Liver (tissue), 7 donors: ENCODE measurements at regions not wholly inside any gene's neighbourhood (a gene's known extent, or its start where the extent isn't known, plus 50 kb on each side); places are given as distances from the start of the nearest gene placed in this dataset.
A peak's percentile ranks its signal among the peaks of the same experiment; 100 is the strongest.
"Not testable (repeated sequence)": the region's sequence is repeated elsewhere in the genome, so short reads cannot be mapped to it uniquely, and the experiment has no call there.

Source experiments
- DNase-seq: peaks from one replicate; pipeline ENCODE4 v3.0.0-alpha.2; 2017; ENCODE audit warnings: low spot score
- H3K27ac ChIP-seq, 2 donors: one replicate each; pipeline ENCODE4 v1.7.0; 2013; ENCODE audit warnings: inconsistent platforms in 2 of 2, low read length in 2 of 2, control low read depth in 1 of 2, low read depth in 1 of 2, mild to moderate bottlenecking in 1 of 2
- H3K27me3 ChIP-seq, 4 donors: one replicate each; pipeline versions ENCODE4 v1.6.1 to v1.7.0; 2013; ENCODE audit warnings: low read length in 3 of 4, inconsistent platforms in 1 of 4, mild to moderate bottlenecking in 1 of 4, moderate library complexity in 1 of 4; ENCODE audit not compliant: control insufficient read depth in 4 of 4, insufficient read depth in 4 of 4
- H3K36me3 ChIP-seq, 4 donors: one replicate each; pipeline versions ENCODE4 v1.6.1 to v1.7.0; 2013; ENCODE audit warnings: low read length in 3 of 4, mild to moderate bottlenecking in 3 of 4, low read depth in 1 of 4, moderate library complexity in 1 of 4; ENCODE audit not compliant: control insufficient read depth in 4 of 4, insufficient read depth in 3 of 4
- H3K4me1 ChIP-seq, 4 donors: one replicate each; pipeline versions ENCODE4 v1.6.1 to v1.7.0; 2013; ENCODE audit warnings: low read length in 3 of 4, mild to moderate bottlenecking in 3 of 4, moderate library complexity in 1 of 4; ENCODE audit not compliant: control insufficient read depth in 4 of 4, insufficient read depth in 4 of 4
- H3K4me3 ChIP-seq, 3 donors: one replicate each; pipeline versions ENCODE4 v1.6.1 to v1.7.0; 2013; ENCODE audit warnings: low read length in 3 of 3, control low read depth in 1 of 3, low read depth in 1 of 3, mild to moderate bottlenecking in 1 of 3
- H3K9ac ChIP-seq, 2 donors: one replicate each; pipeline ENCODE4 v1.7.0; 2013; ENCODE audit warnings: low read length in 2 of 2, mild to moderate bottlenecking in 2 of 2, moderate library complexity in 2 of 2, control low read depth in 1 of 2, low read depth in 1 of 2
- H3K9me3 ChIP-seq, 4 donors: one replicate each; pipeline versions ENCODE4 v1.6.1 to v1.7.0; 2013; ENCODE audit warnings: low read length in 3 of 4; ENCODE audit not compliant: control insufficient read depth in 4 of 4
- EGR1 ChIP-seq, 2 donors: IDR thresholded peaks; 2 replicates each; pipeline ENCODE4 v1.6.1; 2016 to 2018; ENCODE audit warnings: antibody characterized with exemption in 2 of 2, low read depth in 2 of 2
- HNF4A ChIP-seq, 2 donors: conservative IDR thresholded peaks; 2 replicates each; pipeline ENCODE4 v1.6.1; 2016; ENCODE audit warnings: antibody characterized with exemption in 2 of 2, mild to moderate bottlenecking in 2 of 2
- JUND ChIP-seq, 2 donors: IDR thresholded peaks; 2 replicates each; pipeline ENCODE4 v1.6.1; 2016; ENCODE audit warnings: antibody characterized with exemption in 2 of 2
- RAD21 ChIP-seq, 2 donors: IDR thresholded peaks; 2 replicates each; pipeline ENCODE4 v1.6.1; 2016; ENCODE audit warnings: antibody characterized with exemption in 2 of 2, mild to moderate bottlenecking in 2 of 2
- RXRA ChIP-seq, 2 donors: IDR thresholded peaks; 2 replicates each; pipeline ENCODE4 v1.6.1; 2017 to 2018; ENCODE audit warnings: antibody characterized with exemption in 2 of 2, mild to moderate bottlenecking in 1 of 2
- SP1 ChIP-seq: IDR thresholded peaks from 2 replicates; pipeline ENCODE4 v1.6.1; 2018; ENCODE audit warnings: antibody characterized with exemption, mild to moderate bottlenecking
- TAF1 ChIP-seq: conservative IDR thresholded peaks from 2 replicates; pipeline ENCODE4 v1.6.1; 2016; ENCODE audit warnings: antibody characterized with exemption, mild to moderate bottlenecking
- YY1 ChIP-seq: IDR thresholded peaks from 2 replicates; pipeline ENCODE4 v1.6.1; 2016; ENCODE audit warnings: antibody characterized with exemption, mild to moderate bottlenecking
- WGBS: extraction: QIAGEN DNeasy Blood & Tissue Kit; methylation state at CpG from one replicate; pipeline ENCODE4 v1.1.7; 2013; 5-methylcytosine and 5-hydroxymethylcytosine counted together
- TF ChIP-seq, protein P1 (sequence below): IDR thresholded peaks from 2 replicates; pipeline ENCODE4 v1.6.1; 2016; ENCODE audit warnings: antibody characterized with exemption
- TF ChIP-seq, protein P2 (sequence below): IDR thresholded peaks from 2 replicates; pipeline ENCODE4 v1.6.1; 2016; ENCODE audit warnings: antibody characterized with exemption
- donor health status: healthy.
- donor health status: healthy.
- donor health status: healthy.
- donor health status: healthy.

DNA sequence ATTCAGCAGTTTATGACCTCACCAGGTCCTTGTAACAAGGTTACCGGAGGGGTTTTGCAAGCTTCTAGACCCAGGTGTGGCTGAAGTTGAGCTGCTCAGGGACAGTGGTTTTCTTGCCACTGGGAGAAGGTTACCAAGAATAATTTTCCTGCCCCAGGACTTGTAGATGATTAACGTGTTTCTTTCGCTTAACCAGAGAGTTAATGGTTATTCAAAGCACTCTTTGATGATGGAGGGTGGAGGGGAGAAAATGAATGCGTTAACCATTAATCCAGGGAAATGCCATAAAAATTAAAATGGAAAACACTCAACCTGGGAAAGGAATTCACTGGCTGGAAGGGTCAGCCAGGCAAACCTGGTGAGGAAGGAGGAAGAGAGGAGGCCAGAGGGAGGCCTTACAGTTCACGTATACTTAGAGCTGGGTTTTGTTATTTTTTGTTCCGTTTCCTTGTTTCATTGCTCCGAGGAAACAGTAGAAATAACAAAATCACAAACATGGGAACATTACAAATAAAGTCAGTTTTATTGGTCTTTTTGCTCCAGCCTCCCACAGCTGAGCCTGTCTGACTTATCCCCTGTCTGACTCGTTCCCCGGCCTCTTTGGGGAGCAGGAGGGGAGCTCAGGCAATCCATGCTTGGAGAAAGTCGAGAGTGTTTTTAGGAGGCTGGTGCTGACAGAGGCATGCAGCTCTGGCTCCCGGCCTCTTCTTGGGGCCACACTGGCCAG, 207.5 kb upstream of the IRF2BP2 start:
- Histone ChIP-seq H3K9ac (peak overlapping the region in 1 of 2 donors; percentile 92), H3K27ac (peak overlapping the region; percentile 87 to 89)
- not testable (repeated sequence) for DNase-seq, H3K9me3 ChIP-seq, H3K27me3 ChIP-seq, H3K4me1 ChIP-seq, H3K4me3 ChIP-seq, H3K36me3 ChIP-seq
- 39% methylated on average over 11 of the region's 11 CpGs for WGBS
- TF ChIP-seq, protein P1, sequence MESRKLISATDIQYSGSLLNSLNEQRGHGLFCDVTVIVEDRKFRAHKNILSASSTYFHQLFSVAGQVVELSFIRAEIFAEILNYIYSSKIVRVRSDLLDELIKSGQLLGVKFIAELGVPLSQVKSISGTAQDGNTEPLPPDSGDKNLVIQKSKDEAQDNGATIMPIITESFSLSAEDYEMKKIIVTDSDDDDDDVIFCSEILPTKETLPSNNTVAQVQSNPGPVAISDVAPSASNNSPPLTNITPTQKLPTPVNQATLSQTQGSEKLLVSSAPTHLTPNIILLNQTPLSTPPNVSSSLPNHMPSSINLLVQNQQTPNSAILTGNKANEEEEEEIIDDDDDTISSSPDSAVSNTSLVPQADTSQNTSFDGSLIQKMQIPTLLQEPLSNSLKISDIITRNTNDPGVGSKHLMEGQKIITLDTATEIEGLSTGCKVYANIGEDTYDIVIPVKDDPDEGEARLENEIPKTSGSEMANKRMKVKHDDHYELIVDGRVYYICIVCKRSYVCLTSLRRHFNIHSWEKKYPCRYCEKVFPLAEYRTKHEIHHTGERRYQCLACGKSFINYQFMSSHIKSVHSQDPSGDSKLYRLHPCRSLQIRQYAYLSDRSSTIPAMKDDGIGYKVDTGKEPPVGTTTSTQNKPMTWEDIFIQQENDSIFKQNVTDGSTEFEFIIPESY, result peak; percentile 31
- TF ChIP-seq, protein P2, sequence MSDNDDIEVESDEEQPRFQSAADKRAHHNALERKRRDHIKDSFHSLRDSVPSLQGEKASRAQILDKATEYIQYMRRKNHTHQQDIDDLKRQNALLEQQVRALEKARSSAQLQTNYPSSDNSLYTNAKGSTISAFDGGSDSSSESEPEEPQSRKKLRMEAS, result peak; percentile 72
- TF ChIP-seq TAF1, result peak; percentile 85
- peak; percentile 76 for TF ChIP-seq SP1
- TF ChIP-seq EGR1 (IDR thresholded peaks at IDR 0.05; ENCODE audit: low read depth in 2 of 2), result peak in 1 of 2 donors; percentile 37
- TF ChIP-seq HNF4A (conservative IDR thresholded peaks at IDR 0.05), result peak; percentile 41 to 63
- peak; percentile 45 to 64 for TF ChIP-seq RAD21 (IDR thresholded peaks at IDR 0.05)
- peak; percentile 44 to 71 for TF ChIP-seq RXRA (IDR thresholded peaks at IDR 0.05)
- peak; percentile 13 to 45 for TF ChIP-seq JUND (IDR thresholded peaks at IDR 0.05)
- peak; percentile 88 for TF ChIP-seq YY1

DNA sequence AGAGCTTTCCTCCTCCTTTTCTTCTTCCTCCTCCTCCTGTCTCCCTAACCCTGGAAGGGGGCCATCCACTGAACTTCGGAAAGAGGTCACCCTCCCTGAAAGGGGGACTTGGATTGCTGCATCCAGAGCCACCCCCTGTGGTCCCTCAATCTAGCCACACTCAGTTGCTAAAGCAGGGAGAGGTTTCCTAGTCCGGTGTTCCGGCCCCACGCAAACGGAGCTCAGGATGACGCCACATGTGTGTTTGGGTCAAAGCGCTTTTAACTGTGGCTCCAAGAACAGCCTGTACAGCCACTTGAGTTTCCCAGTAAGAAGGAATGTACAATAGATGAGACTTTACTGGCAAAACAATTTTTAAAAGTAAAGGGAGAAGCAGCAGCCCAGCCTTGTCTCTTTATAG, 206.9 kb upstream of the IRF2BP2 start:
- not testable (repeated sequence) for H3K4me1 ChIP-seq, DNase-seq, H3K36me3 ChIP-seq, H3K27me3 ChIP-seq, H3K4me3 ChIP-seq, H3K9me3 ChIP-seq
- peak overlapping the region in 1 of 2 donors; percentile 92 for H3K9ac ChIP-seq
- peak overlapping the region; percentile 87 to 89 for H3K27ac ChIP-seq
- 25% methylated on average over 7 of the region's 7 CpGs for WGBS

DNA sequence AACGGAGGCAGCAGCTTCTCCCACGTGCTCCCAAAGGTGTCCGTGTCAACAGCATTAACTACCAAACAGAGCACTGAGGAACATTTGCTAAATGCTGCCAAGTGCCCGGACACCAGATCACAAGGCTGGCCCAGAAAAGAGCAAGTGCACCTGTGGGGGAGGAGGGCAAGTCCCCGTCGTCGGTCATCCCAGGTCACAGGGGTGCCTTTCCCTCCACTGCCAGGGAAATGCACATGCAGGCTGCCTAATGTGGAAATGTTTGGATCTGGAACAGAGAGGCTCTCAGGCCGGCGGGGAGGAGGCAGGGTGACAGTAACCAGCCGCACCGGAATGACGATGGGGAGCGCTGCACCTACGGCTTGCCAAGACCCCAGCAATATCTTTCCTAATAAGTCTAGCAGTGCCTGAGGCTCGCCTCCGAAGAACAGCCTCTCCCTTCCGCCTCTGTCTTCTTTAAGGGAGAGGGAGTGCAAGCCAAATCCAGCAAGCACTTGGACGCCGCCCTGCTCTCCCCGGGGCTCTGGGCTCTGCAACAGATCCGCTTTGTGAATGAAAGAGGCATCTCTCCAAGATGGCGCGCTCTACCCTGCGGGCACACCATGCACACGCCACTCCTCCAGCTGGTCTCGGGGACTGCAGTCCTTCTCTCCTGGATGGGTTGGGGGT, 206.3 kb upstream of the IRF2BP2 start:
- not testable (repeated sequence) for H3K9me3 ChIP-seq, H3K36me3 ChIP-seq, H3K4me1 ChIP-seq, DNase-seq, H3K27me3 ChIP-seq, H3K4me3 ChIP-seq
- peak overlapping the region; percentile 87 to 89 for H3K27ac ChIP-seq
- 30% methylated on average over 20 of the region's 26 CpGs for WGBS
- TF ChIP-seq SP1, result peak; percentile 33
- TF ChIP-seq RAD21 (IDR thresholded peaks at IDR 0.05), result peak in 1 of 2 donors; percentile 9
- TF ChIP-seq RXRA (IDR thresholded peaks at IDR 0.05), result peak; percentile 48 to 61
- TF ChIP-seq YY1, result peak; percentile 11
- peak in 1 of 2 donors; percentile 20 for TF ChIP-seq HNF4A (conservative IDR thresholded peaks at IDR 0.05)
- peak overlapping the region in 1 of 2 donors; percentile 92 for H3K9ac ChIP-seq
